IPS-15b (cell line): ENCODE measurements at regions not wholly inside any gene's neighbourhood (a gene's known extent, or its start where the extent isn't known, plus 50 kb on each side); places are given as distances from the start of the nearest gene placed in this dataset.
"Not testable (repeated sequence)": the region's sequence is repeated elsewhere in the genome, so short reads cannot be mapped to it uniquely, and the experiment has no call there.

Source experiments
- H3K27me3 ChIP-seq: one replicate; pipeline ENCODE4 v1.6.1; 2013; ENCODE audit warnings: low read length; ENCODE audit not compliant: control insufficient read depth, insufficient read depth
- H3K36me3 ChIP-seq: one replicate; pipeline ENCODE4 v1.6.1; 2013; ENCODE audit warnings: low read length; ENCODE audit not compliant: control insufficient read depth, insufficient read depth
- H3K4me1 ChIP-seq: one replicate; pipeline ENCODE4 v1.6.1; 2013; ENCODE audit warnings: mild to moderate bottlenecking, low read length; ENCODE audit not compliant: control insufficient read depth, insufficient read depth
- H3K4me3 ChIP-seq: one replicate; pipeline ENCODE4 v1.5.1; 2013; ENCODE audit warnings: low read depth, low read length
- H3K9ac ChIP-seq: one replicate; pipeline ENCODE4 v1.6.1; 2013; ENCODE audit warnings: low read depth, mild to moderate bottlenecking, low read length
- H3K9me3 ChIP-seq: one replicate; pipeline ENCODE4 v1.6.1; 2013; ENCODE audit warnings: mild to moderate bottlenecking, low read length; ENCODE audit not compliant: control insufficient read depth, insufficient read depth

GRCh38 chr5:167389537-167389936, 901.9 kb upstream of the WWC1 start:
- no peaks in the 10 kb centered on the region for H3K36me3 ChIP-seq
- H3K27me3 ChIP-seq, result no peaks in the 10 kb centered on the region
- no peak overlapping the region for H3K9ac ChIP-seq
- no peak overlapping the region for H3K4me3 ChIP-seq
- peaks cover 5% of the 10 kb centered on the region for H3K4me1 ChIP-seq
- no peaks in the 10 kb centered on the region for H3K9me3 ChIP-seq

DNA sequence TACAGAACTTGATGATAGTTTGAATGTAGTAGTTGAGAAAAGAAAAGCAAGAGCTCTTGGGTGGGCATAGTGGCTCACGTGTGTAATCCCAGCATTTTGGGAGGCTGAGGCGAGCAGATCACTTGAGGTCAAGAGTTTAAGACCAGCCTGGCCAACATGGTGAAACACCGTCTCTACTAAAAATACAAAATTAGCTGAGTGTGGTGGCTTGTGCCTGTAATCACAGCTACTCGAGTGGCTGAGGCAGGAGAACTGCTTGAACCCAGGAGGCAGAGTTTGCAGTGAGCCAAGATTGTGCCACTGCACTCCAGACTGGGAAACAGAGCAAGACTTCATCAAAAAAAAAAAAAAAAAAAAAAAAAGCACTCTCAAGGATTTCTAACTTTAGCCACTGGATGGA, 900.2 kb upstream of the WWC1 start:
- H3K4me1 ChIP-seq, result not testable (repeated sequence)

GRCh38 chr5:167392240-167392639, 899.2 kb upstream of the WWC1 start:
- Histone ChIP-seq H3K36me3 (no peaks in the 10 kb centered on the region), H3K27me3 (no peaks in the 10 kb centered on the region)

More for the DNA sequence above, 900.2 kb upstream of the WWC1 start:
- not testable (repeated sequence) for H3K4me3 ChIP-seq, H3K9ac ChIP-seq, H3K36me3 ChIP-seq, H3K9me3 ChIP-seq, H3K27me3 ChIP-seq

GRCh38 chr5:167393358-167393757, 898.1 kb upstream of the WWC1 start:
- Histone ChIP-seq H3K27me3 (no peaks in the 10 kb centered on the region), H3K9ac (no peak overlapping the region), H3K4me1 (peaks cover 5% of the 10 kb centered on the region), H3K4me3 (no peak overlapping the region), H3K36me3 (no peaks in the 10 kb centered on the region), H3K9me3 (no peaks in the 10 kb centered on the region)

More at GRCh38 chr5:167392240-167392639, 899.2 kb upstream of the WWC1 start:
- no peak overlapping the region for H3K4me3 ChIP-seq
- H3K9ac ChIP-seq, result no peak overlapping the region
- no peaks in the 10 kb centered on the region for H3K9me3 ChIP-seq
- peaks cover 5% of the 10 kb centered on the region for H3K4me1 ChIP-seq

DNA sequence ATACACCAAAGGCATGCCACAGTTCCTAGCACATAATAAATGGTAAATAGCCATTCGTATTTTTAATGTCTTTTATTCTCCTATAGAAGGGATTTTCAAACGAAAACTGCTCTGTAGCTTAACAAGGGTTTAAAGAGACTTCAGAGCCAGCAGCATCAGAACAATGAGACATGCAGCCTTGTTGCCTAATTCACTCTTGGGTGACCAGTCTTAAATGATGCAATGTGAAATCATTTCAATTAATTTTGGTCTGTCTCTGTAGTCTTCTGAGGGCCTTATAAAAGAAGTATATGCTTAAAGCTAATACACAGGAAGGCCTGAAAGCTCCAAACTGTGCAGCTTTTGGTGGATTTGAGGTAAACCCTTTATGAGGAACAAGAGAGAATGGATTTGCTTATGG, 888.8 kb upstream of the WWC1 start:
- no peak overlapping the region for H3K9ac ChIP-seq
- no peaks in the 10 kb centered on the region for H3K4me1 ChIP-seq
- H3K27me3 ChIP-seq, result no peaks in the 10 kb centered on the region
- no peaks in the 10 kb centered on the region for H3K9me3 ChIP-seq
- H3K4me3 ChIP-seq, result no peak overlapping the region
- H3K36me3 ChIP-seq, result no peaks in the 10 kb centered on the region

- H3K4me3 ChIP-seq, result no peak overlapping the region
- no peaks in the 10 kb centered on the region for H3K9me3 ChIP-seq
- no peaks in the 10 kb centered on the region for H3K4me1 ChIP-seq
- no peaks in the 10 kb centered on the region for H3K27me3 ChIP-seq
- H3K9ac ChIP-seq, result no peak overlapping the region
- no peaks in the 10 kb centered on the region for H3K36me3 ChIP-seq
These were observed 884.9 kb upstream of the WWC1 start for GRCh38 chr5:167406513-167406912.

GRCh38 chr5:167412556-167412955, 878.9 kb upstream of the WWC1 start:
- no peaks in the 10 kb centered on the region for H3K9me3 ChIP-seq
- no peak overlapping the region for H3K4me3 ChIP-seq
- peaks cover 9% of the 10 kb centered on the region for H3K4me1 ChIP-seq
- H3K9ac ChIP-seq, result no peak overlapping the region
- H3K27me3 ChIP-seq, result no peaks in the 10 kb centered on the region
- no peaks in the 10 kb centered on the region for H3K36me3 ChIP-seq

- Histone ChIP-seq H3K9me3 (no peaks in the 10 kb centered on the region), H3K36me3 (no peaks in the 10 kb centered on the region), H3K4me1 (peaks cover 9% of the 10 kb centered on the region)
These were observed 877.9 kb upstream of the WWC1 start for GRCh38 chr5:167413506-167413905.

DNA sequence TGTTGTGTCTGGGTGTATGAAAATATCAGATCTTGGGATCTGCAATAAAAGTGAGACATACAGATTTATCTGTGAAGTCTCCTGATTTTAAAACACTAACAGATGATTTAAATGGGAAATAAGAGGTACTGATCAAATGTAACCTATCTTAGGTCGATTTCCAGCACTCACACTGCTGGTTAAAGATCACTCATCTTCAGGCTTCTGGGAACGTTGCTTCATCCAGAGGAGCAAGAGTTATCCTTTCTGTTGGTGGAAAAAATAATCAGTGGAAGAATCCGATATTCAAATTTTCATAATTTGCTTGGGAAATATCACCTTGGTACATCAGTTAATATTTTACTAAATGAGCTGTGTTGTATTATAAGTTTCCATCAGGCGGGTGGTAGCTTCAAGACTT, 876.8 kb upstream of the WWC1 start:
- no peaks in the 10 kb centered on the region for H3K36me3 ChIP-seq
- H3K27me3 ChIP-seq, result no peaks in the 10 kb centered on the region
- peaks cover 9% of the 10 kb centered on the region for H3K4me1 ChIP-seq
- H3K4me3 ChIP-seq, result no peak overlapping the region
- no peak overlapping the region for H3K9ac ChIP-seq
- no peaks in the 10 kb centered on the region for H3K9me3 ChIP-seq

More at GRCh38 chr5:167413506-167413905, 877.9 kb upstream of the WWC1 start:
- no peaks in the 10 kb centered on the region for H3K27me3 ChIP-seq
- H3K4me3 ChIP-seq, result no peak overlapping the region
- H3K9ac ChIP-seq, result no peak overlapping the region

DNA sequence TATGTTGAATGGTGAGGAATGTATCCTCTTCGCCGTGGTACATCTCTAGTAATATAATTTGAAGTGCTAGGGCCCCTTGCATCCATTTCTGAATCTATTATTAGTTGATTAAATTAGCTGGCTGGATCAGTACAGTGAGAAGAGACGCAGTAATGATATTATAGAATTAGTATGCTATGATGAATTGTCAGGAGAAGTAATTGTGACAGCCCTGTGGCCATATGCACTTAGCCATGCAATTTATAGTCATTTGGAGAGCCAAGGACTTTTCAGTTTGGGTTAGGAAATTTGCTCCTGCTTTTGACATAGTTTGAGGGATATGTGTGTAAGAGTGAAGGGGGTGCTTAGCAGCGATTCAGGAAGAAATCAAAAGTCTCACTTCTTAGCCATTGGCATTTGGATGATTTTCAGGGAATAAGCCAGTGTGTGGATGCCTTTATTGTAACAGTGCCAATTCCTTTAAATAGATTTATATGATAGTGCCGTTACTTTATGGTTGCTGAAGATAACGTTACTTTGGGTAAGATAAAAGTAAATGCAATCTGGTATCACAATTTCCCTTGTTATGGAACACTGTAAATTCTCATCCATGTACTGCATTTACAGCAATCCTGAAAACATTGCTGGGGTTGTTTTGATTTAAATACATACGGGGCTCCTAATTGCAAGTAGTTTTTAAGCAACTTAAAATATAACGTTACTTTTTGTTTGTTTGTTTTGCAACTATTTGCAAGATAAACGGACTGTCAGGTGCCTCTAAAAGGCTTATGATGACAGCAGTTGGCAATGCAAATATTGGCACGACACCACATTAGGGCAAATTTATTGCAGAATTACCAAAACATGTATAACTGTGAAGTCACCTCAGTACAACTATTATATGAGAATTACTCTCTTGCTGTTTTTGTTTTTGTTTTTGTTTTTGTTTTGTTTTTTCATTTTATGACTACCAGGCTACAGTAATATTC, 875.4 kb upstream of the WWC1 start:
- peaks cover 9% of the 10 kb centered on the region for H3K4me1 ChIP-seq
- H3K9me3 ChIP-seq, result no peaks in the 10 kb centered on the region
- no peak overlapping the region for H3K4me3 ChIP-seq
- H3K27me3 ChIP-seq, result no peaks in the 10 kb centered on the region
- H3K36me3 ChIP-seq, result no peaks in the 10 kb centered on the region
- H3K9ac ChIP-seq, result no peak overlapping the region

- no peak overlapping the region for H3K9ac ChIP-seq
- peaks cover 9% of the 10 kb centered on the region for H3K4me1 ChIP-seq
- H3K27me3 ChIP-seq, result no peaks in the 10 kb centered on the region
- no peak overlapping the region for H3K4me3 ChIP-seq
- no peaks in the 10 kb centered on the region for H3K36me3 ChIP-seq
- no peaks in the 10 kb centered on the region for H3K9me3 ChIP-seq
These were observed 873.8 kb upstream of the WWC1 start for GRCh38 chr5:167417662-167418061.

DNA sequence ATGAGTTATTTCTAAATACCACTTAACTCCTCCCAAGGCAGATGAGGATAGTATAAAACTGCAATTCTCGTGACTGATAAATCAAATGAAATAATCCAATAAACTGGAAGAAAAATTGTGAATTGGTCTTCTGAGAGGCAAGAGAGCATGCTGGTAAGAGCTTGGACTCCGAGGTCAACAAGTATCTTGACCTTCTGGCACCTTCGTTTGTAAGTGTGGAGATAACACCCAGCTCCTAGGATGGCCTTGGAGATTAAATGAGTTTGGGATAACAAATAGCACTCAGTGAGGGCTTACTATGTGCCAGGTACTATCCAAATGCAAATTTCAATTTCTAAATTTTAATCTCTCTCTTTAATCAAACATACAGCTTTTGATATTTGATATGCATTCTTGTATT, 866.3 kb upstream of the WWC1 start:
- H3K4me1 ChIP-seq, result no peaks in the 10 kb centered on the region
- no peak overlapping the region for H3K9ac ChIP-seq
- H3K4me3 ChIP-seq, result no peak overlapping the region

More for the DNA sequence above, 866.3 kb upstream of the WWC1 start:
- H3K9me3 ChIP-seq, result no peaks in the 10 kb centered on the region
- H3K36me3 ChIP-seq, result no peaks in the 10 kb centered on the region
- no peaks in the 10 kb centered on the region for H3K27me3 ChIP-seq
